ENCODE measurements at regions not wholly inside any gene's neighbourhood (a gene's known extent, or its start where the extent isn't known, plus 50 kb on each side); places are given as distances from the start of the nearest gene placed in this dataset.
A peak's percentile ranks its signal among the peaks of the same experiment; 100 is the strongest.

DNA sequence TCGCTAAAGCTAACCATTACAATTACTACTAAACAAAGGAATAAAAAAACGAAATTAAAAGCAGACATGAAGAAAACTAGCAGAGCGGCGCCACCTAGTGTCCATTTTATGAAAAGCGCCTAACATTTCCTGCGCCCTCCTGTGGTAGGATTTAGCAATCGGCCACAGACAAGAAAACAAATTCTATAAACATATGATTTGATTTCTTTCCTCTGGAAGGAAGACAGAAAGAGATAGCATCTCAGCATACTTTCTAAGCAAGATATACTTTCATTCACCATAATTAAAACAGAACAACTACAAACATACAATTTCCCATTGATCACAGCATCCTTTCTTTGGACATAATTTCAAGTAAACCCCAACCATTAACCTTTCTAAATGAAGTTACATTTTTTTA lies 337.7 kb upstream of the NPVF start:
- peak; percentile 47 for DNase-seq
- Mint-ChIP-seq H3K4me3 (no peak overlapping the region), H3K27ac (no peak overlapping the region), H3K36me3 (no peaks in the 10 kb centered on the region), H3K27me3 (no peaks in the 10 kb centered on the region), H3K9me3 (no peaks in the 10 kb centered on the region), H3K4me1 (peaks cover 5% of the 10 kb centered on the region)

DNA sequence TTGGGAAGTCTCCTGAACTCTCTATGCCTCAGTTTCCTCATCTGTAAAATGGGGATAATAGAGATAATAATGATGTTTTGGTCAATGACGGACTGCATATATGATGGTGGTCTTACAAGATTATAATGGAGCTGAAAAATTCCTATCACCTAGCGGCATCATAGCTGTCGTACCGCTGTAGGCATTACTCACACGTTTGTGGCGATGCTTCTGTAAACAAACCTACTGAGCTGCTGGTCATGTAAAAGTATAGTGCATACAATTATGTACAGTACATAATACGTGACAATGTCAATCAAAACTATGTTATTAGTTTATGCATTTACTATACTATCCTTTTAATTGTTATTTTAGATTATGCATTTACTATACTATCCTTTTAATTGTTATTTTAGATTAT lies 339.1 kb upstream of the NPVF start:
- Mint-ChIP-seq H3K27me3 (peaks cover 3% of the 10 kb centered on the region), H3K36me3 (no peaks in the 10 kb centered on the region), H3K4me3 (no peak overlapping the region), H3K4me1 (peaks cover 5% of the 10 kb centered on the region), H3K9me3 (no peaks in the 10 kb centered on the region), H3K27ac (no peak overlapping the region)
- no peak for DNase-seq

DNA sequence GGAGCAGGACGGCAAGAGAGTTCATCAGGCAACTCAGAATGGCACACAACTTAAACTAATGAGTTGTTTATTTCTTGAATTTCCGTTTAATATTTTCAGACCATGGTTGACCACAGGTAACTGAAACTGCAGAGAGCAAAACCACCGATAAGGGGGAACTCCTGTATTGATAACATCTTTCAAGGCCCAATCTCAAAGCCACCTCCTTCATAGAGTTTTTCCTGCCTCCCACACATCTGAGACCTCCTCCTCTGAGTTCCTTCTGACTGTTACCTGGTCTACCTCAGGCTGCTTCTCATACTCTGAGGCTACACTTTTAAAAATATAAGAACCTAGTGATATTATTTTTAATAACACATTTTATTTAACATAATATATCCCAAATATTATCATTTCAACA lies 341.5 kb upstream of the NPVF start:
- Mint-ChIP-seq H3K9me3 (no peaks in the 10 kb centered on the region), H3K36me3 (no peaks in the 10 kb centered on the region), H3K27ac (no peak overlapping the region), H3K27me3 (peaks cover 3% of the 10 kb centered on the region), H3K4me1 (peaks cover 5% of the 10 kb centered on the region), H3K4me3 (no peak overlapping the region)
- DNase-seq, result no peak

DNA sequence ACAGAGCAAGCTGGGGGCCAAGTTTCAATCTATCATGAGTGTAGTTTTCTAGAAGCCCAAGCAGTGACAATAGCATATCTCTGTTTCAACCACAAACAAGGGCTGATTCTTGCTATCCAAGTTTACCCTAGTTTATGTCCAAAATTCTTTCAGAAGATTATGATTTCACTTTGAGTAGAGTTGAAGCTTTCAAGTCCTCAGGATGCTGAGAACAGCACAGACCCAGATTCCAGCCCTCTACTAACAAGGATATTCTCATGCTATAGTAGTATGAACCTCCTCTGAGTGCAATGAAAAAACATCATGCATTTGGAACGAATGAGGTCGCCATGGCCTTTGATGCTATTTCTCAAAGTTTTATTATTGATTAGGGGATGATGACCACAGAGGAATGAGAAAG lies 344.1 kb upstream of the NPVF start:
- DNase-seq, result no peak
- Mint-ChIP-seq H3K4me3 (no peak overlapping the region), H3K9me3 (no peaks in the 10 kb centered on the region), H3K27me3 (peaks cover 3% of the 10 kb centered on the region), H3K36me3 (no peaks in the 10 kb centered on the region), H3K27ac (no peak overlapping the region), H3K4me1 (peaks cover 3% of the 10 kb centered on the region)

DNA sequence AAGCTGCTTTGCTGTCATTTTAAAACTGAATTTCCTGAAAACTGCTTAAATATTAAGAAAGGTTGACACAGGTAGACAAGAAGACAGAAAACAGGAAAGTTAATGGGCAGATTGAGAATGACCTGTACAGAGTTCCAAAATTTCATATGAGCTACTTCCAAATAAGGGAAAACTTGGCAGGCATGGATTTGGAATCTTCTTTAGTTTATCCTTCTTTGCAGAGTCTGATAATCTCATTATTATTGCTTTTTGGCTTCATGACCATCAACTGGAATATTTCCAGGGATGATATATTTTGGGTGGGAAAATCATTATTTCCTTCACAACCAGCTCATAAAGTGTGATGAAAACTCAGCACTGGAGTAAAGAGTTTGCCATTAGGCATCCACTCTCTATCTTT lies 346.5 kb upstream of the NPVF start:
- Mint-ChIP-seq H3K4me3 (no peak overlapping the region), H3K36me3 (no peaks in the 10 kb centered on the region)

DNA sequence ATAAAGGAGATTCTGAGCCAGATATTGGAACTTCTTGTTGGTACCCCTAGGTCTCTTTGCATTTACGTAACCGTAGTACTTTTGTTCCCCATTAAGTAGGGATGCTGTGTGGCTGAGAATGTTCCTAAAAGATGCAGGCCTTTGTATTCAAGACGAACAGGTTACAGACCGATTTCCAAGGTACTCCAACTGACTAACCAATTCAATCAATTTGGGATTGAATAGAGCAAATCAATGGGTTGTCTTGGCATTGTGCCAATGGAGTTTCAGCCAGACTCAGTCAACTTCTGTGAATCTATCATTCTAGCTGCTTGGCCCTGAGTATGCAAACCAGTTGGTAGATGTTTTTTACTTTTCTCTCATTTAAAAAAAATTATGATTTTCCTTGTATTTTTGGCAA lies 347.3 kb upstream of the NPVF start:
- no peaks in the 10 kb centered on the region for H3K9me3 Mint-ChIP-seq
- peaks cover 2% of the 10 kb centered on the region for H3K4me1 Mint-ChIP-seq
- H3K27ac Mint-ChIP-seq, result no peak overlapping the region
- no peak overlapping the region for H3K4me3 Mint-ChIP-seq
- DNase-seq, result no peak
- H3K36me3 Mint-ChIP-seq, result no peaks in the 10 kb centered on the region
- peaks cover 3% of the 10 kb centered on the region for H3K27me3 Mint-ChIP-seq

More for the DNA sequence above, 346.5 kb upstream of the NPVF start:
- Mint-ChIP-seq H3K27me3 (peaks cover 3% of the 10 kb centered on the region), H3K9me3 (no peaks in the 10 kb centered on the region), H3K4me1 (peaks cover 2% of the 10 kb centered on the region), H3K27ac (no peak overlapping the region)
- DNase-seq, result no peak

DNA sequence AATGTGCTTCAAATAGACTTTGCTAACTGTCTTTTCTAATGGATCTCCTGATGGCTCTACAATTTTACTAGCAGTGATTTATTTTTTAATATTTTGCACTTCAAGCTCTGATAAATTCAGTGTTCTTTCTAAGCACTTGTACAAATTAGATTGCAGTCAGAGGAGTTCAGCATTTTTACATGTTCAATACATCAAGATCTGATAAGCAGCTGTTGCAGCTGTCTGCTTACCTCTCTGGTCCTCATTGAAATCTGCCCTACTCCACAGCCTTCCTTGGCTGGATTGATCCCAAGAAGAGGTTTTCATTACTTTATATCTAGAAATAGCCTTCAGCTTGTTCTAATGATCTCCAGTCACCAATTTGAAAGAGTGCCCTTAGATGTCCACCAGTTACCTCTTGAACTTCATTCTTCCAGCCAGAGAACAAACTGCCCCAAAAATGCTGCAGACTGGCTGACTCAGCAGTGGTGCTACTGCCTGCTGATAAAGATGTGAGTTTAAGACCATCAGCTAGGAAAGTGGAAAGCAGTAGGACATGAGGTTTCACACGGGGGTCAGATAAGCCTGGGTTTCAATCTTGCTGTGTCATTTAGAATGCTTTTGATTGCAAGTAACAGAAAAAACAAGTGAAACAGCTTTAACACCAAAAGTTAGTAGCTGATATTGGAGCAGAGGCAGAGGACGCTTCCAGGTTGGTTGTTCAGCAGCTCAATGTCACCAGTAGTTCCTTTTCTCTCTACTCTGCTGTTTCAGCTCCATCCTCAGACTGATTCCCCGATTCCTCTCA lies 350.9 kb upstream of the NPVF start:
- no peaks in the 10 kb centered on the region for H3K9me3 Mint-ChIP-seq
- peaks cover 2% of the 10 kb centered on the region for H3K4me1 Mint-ChIP-seq
- no peak overlapping the region for H3K4me3 Mint-ChIP-seq
- DNase-seq, result no peak
- H3K27me3 Mint-ChIP-seq, result no peaks in the 10 kb centered on the region
- H3K36me3 Mint-ChIP-seq, result no peaks in the 10 kb centered on the region
- H3K27ac Mint-ChIP-seq, result no peak overlapping the region

DNA sequence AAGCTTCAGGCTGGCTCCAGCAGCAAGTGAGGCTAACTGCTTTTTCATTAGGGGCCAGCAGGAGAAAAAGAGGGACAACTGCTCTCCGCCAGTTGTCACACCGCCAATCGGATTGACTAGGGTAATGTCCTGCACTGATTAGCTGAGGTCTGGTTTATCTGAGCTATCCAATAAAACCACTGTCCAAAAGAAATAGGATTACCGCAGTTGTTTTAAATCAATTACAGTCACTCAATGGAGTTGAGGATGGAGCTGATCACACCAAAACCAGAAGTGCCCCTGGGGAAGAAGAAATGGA lies 351.4 kb upstream of the NPVF start:
- peaks cover 2% of the 10 kb centered on the region for H3K4me1 Mint-ChIP-seq
- no peaks in the 10 kb centered on the region for H3K27me3 Mint-ChIP-seq
- H3K27ac Mint-ChIP-seq, result no peak overlapping the region
- no peak for DNase-seq
- no peaks in the 10 kb centered on the region for H3K9me3 Mint-ChIP-seq
- H3K36me3 Mint-ChIP-seq, result no peaks in the 10 kb centered on the region
- H3K4me3 Mint-ChIP-seq, result no peak overlapping the region

DNA sequence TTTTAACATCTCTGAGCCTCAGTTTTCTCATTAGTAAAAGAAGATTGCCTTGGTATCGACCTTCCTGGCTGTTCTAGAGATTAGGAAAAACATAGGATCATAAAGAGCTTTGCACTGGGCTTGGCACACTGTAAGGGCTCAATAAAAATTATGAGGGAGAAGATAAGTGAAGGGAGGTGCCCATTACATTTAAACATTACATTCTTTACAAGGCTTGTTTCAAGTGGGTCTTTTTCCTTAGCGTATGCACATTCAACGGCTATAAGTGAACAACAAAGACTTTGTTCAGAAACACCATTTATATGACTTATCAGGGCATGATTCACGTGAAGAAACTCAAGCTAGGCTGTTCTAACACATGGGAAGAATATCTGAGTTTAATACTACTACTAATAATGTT lies 351.9 kb upstream of the NPVF start:
- Mint-ChIP-seq H3K27ac (no peak overlapping the region), H3K27me3 (no peaks in the 10 kb centered on the region), H3K36me3 (no peaks in the 10 kb centered on the region), H3K9me3 (no peaks in the 10 kb centered on the region), H3K4me1 (peaks cover 2% of the 10 kb centered on the region), H3K4me3 (no peak overlapping the region)
- DNase-seq, result no peak

DNA sequence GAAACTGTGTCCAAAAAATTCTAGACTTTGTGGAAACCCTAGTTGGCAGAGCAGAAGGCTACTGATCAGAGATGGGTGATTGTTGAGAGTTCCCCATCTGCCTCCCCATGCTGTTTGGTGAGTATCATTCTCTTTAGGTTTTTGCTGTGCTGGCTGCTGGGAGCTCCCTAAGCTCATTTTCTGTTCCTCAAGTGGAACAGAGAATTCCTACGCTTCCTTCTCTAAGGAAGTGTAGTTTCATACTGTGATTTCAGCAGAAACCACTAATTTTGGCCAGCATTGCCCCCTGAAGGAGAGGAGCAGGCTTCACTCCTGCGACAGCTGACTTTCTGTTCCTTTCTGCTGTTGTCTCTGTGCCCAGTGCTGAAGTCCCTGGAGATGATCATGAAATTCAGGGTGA lies 355.3 kb upstream of the NPVF start:
- Mint-ChIP-seq H3K27me3 (no peaks in the 10 kb centered on the region), H3K4me3 (no peak overlapping the region), H3K9me3 (no peaks in the 10 kb centered on the region), H3K27ac (no peak overlapping the region), H3K4me1 (peaks cover 2% of the 10 kb centered on the region), H3K36me3 (no peaks in the 10 kb centered on the region)
- no peak for DNase-seq

DNA sequence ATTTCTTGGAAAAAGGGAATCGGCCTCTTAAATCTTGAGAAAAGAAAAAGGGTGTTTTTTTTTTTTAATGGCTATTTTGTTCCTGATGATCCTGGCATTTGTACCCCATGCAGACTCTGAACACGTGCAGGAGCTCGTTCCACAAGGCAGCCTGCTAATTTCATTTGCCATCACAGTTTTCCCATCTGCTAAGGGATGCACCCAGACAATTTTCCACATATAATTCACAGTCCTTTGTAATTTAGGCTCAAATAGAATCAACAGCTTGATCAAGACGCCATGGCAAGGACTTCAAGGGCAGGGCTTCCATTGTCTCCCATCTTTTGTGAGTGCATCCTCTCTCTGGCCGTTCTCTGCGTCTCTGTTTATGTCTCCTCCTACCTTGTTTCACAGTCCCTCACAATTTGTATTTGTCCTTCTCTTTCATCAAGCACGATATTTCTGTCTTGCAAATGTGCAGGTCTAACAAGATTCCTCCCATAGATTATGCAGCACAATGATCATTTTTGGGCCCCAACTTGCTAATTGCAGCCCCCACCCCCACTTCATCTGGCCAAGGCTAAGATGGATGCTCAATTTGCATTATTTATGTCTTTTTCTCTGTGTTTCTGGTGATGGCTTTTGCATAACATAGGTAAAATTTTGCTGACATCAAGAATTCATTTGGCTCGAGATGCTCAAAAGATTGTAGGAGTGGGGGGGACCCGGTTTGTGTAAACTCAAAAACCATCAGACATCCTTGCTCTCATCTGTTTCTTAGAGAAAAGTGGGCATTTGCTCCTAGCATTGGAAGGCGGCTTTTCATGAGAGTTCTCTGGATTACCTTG lies 356.0 kb upstream of the NPVF start:
- Mint-ChIP-seq H3K4me1 (peaks cover under 1% of the 10 kb centered on the region), H3K27ac (no peak overlapping the region), H3K36me3 (no peaks in the 10 kb centered on the region), H3K27me3 (no peaks in the 10 kb centered on the region), H3K4me3 (no peak overlapping the region), H3K9me3 (no peaks in the 10 kb centered on the region)
- no peak for DNase-seq

DNA sequence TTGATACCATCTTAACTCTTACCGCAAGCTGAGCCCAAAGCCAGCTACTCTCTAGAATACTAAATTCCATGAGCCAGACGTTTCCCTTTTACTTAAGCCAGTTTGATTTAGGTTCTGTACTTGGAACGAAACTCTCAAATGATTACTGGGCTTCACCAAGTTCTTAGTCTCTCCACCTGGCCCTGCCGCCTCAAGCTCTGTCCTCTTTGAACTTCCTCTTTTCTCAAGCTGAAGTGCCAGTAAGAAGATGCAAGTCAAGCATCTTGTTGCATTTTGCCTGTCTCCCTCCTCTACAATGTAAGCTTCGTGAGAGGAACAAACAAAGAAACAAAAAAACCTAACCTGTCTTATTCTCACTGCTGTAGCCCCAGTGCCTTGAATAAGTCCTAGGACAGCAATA lies 358.2 kb upstream of the NPVF start:
- H3K27me3 Mint-ChIP-seq, result no peaks in the 10 kb centered on the region
- H3K27ac Mint-ChIP-seq, result no peak overlapping the region
- H3K36me3 Mint-ChIP-seq, result no peaks in the 10 kb centered on the region
- no peak overlapping the region for H3K4me3 Mint-ChIP-seq
- no peak for DNase-seq
- no peaks in the 10 kb centered on the region for H3K9me3 Mint-ChIP-seq
- no peaks in the 10 kb centered on the region for H3K4me1 Mint-ChIP-seq

DNA sequence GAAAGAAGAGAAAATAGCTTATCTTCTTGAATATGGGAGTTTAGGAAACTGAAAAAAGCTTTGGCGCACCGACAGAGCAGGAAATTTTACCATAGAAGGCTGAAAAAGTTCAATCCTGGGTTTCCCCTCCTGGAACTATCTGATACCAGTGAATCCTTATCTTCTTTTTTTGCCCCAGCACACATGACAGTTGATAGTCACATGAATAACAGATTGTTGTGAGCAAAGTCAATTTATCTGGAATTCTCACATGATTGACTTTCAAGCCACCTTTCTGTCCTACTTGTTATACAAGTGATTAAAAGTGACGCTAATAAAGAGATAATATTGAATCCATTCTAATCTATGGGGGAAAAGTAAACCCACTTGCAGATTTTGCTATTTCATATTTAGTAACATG lies 365.8 kb upstream of the NPVF start:
- Mint-ChIP-seq H3K4me3 (no peak overlapping the region), H3K9me3 (no peaks in the 10 kb centered on the region), H3K4me1 (peaks cover 7% of the 10 kb centered on the region), H3K36me3 (peaks cover 2% of the 10 kb centered on the region), H3K27me3 (no peaks in the 10 kb centered on the region), H3K27ac (no peak overlapping the region)
- DNase-seq, result no peak

DNA sequence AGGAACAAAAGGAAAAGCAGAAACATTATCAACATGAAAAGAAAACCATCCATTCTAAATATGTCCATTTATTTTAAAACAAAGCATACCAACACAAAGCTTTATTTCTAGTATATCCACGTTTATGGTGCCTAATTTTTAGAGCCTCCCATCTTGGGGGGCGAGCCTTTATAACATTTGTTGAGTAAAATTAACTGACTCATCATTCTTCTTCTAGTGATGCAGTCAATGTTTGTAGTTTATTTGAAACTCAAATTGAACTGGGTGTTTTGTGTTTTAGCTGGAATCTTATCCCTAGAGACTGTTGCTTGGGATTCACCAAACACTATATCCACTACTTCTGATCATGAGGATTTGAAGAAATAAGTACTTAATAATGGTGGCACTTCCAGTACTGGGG lies 366.4 kb upstream of the NPVF start:
- Mint-ChIP-seq H3K4me3 (no peak overlapping the region), H3K4me1 (peaks cover 7% of the 10 kb centered on the region), H3K9me3 (no peaks in the 10 kb centered on the region), H3K36me3 (peaks cover 2% of the 10 kb centered on the region), H3K27ac (no peak overlapping the region), H3K27me3 (no peaks in the 10 kb centered on the region)
- no peak for DNase-seq

DNA sequence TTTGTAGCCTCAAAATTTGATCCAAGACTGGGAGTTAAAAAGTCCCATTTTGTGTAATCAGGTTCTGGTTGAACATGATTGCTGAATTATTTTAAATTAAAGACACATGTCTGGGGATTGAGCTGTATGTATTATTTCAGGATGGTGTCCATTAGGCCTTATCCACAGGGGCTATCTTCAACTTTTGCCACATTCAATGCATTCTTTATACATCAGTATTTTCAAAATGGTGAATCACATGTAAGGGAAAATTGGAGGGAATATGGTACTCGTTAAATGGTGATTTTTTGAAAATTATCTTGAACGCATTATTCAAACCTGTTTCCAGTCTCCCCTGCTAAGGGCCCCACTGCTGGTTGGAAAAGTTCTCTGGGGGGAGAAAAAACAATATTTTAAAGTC lies 367.7 kb upstream of the NPVF start:
- DNase-seq, result no peak
- H3K27ac Mint-ChIP-seq, result no peak overlapping the region
- H3K36me3 Mint-ChIP-seq, result peaks cover 2% of the 10 kb centered on the region
- H3K4me3 Mint-ChIP-seq, result no peak overlapping the region
- H3K4me1 Mint-ChIP-seq, result peaks cover 7% of the 10 kb centered on the region
- no peaks in the 10 kb centered on the region for H3K27me3 Mint-ChIP-seq
- H3K9me3 Mint-ChIP-seq, result no peaks in the 10 kb centered on the region

DNA sequence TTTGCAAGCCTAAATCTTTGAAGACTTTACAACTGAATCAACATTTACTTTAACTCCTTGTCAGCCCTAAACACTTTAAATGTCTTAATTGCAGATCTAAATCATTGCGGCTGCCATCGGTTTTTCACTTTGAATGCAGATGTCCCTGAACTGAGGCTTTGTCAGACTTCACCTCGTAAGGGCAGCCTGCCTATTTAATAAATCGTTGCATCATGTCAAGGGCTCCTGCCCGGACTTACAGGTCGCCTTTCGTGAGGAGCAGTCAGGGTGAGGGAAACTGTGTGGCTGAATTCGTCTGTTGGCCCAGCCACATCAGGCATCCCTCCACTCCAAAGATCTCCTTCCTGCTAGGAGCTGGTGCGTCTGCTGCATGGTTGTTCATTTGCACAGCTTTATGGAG lies 368.2 kb upstream of the NPVF start:
- no peaks in the 10 kb centered on the region for H3K9me3 Mint-ChIP-seq
- peaks cover 7% of the 10 kb centered on the region for H3K4me1 Mint-ChIP-seq
- no peak for DNase-seq
- H3K36me3 Mint-ChIP-seq, result peaks cover 2% of the 10 kb centered on the region
- H3K27ac Mint-ChIP-seq, result no peak overlapping the region
- no peak overlapping the region for H3K4me3 Mint-ChIP-seq
- no peaks in the 10 kb centered on the region for H3K27me3 Mint-ChIP-seq
